Forelimb muscle (tissue), 1 donor: ENCODE measurements at regions not wholly inside any gene's neighbourhood (a gene's known extent, or its start where the extent isn't known, plus 50 kb on each side); places are given as distances from the start of the nearest gene placed in this dataset.

ENCODE experiments used
- DNase-seq: peaks from one replicate; pipeline ENCODE4 v3.0.0-alpha.2; 2013; ENCODE audit warnings: low read depth

- no peak for DNase-seq
These were observed 133.8 kb upstream of the NUDT4 start for GRCh38 chr12:93243689-93244513.

- DNase-seq: no peak
These were observed 133.1 kb upstream of the NUDT4 start for GRCh38 chr12:93244514-93245077.

- DNase-seq: no peak
These were observed 132.2 kb upstream of the NUDT4 start for GRCh38 chr12:93245543-93245942.

GRCh38 chr12:93247313-93247991 lies 130.3 kb upstream of the NUDT4 start:
- DNase-seq: no peak

- no peak for DNase-seq
These were observed 125.5 kb upstream of the NUDT4 start for GRCh38 chr12:93252221-93252620.

GRCh38 chr12:93254911-93255310 lies 122.8 kb upstream of the NUDT4 start:
- DNase-seq: no peak

GRCh38 chr12:93256256-93256969 lies 121.3 kb upstream of the NUDT4 start:
- no peak for DNase-seq

- DNase-seq: no peak
These were observed 116.1 kb upstream of the NUDT4 start for GRCh38 chr12:93261505-93262094.

GRCh38 chr12:93272997-93273396 lies 104.7 kb upstream of the NUDT4 start:
- no peak for DNase-seq

- no peak for DNase-seq
These were observed 103.7 kb upstream of the NUDT4 start for GRCh38 chr12:93273834-93274564.

- DNase-seq: no peak
These were observed 102.8 kb upstream of the NUDT4 start for GRCh38 chr12:93274937-93275336.

GRCh38 chr12:93275589-93275988 lies 102.1 kb upstream of the NUDT4 start:
- no peak for DNase-seq

- no peak for DNase-seq
These were observed 97.9 kb upstream of the NUDT4 start for GRCh38 chr12:93279565-93280412.

GRCh38 chr12:93287149-93287548 lies 90.6 kb upstream of the NUDT4 start:
- DNase-seq: no peak

GRCh38 chr12:93288626-93289025 lies 89.1 kb upstream of the NUDT4 start:
- no peak for DNase-seq

- DNase-seq: no peak
These were observed 87.3 kb upstream of the NUDT4 start for GRCh38 chr12:93290391-93290790.

- DNase-seq: no peak
These were observed 85.5 kb upstream of the NUDT4 start for GRCh38 chr12:93292213-93292612.

GRCh38 chr12:93292731-93293566 lies 84.8 kb upstream of the NUDT4 start:
- no peak for DNase-seq

GRCh38 chr12:93297032-93297431 lies 80.7 kb upstream of the NUDT4 start:
- DNase-seq: no peak
